Heart left ventricle (tissue), 16 donors: ENCODE measurements at regions not wholly inside any gene's neighbourhood (a gene's known extent, or its start where the extent isn't known, plus 50 kb on each side); places are given as distances from the start of the nearest gene placed in this dataset.

Source experiments
- ATAC-seq, 4 donors: fragments of 200-7000 bp; cut with Tn5 transposase; one replicate each; pipeline ENCODE4 v1.9.1; 2020 to 2022; ENCODE audit warnings: moderate library complexity in 4 of 4, mild to moderate bottlenecking in 3 of 4, moderate number of reproducible peaks in 1 of 4
- DNase-seq, 5 donors: peaks; one replicate each; pipeline ENCODE4 v3.0.0-alpha.2; 2020
- H3K27ac ChIP-seq, 12 donors: fragments of 200-600 bp; sonication (generic) in 4 of 12; one replicate each; pipeline versions ENCODE4 v1.5.0 to v1.8.0; 2016 to 2022; ENCODE audit warnings: mild to moderate bottlenecking in 2 of 12
- H3K27me3 ChIP-seq, 9 donors: fragments of 200-600 bp; sonication (generic) in 2 of 9; one replicate each; pipeline versions ENCODE4 v1.5.1 to v1.8.0; 2016 to 2022; ENCODE audit warnings: mild to moderate bottlenecking in 3 of 9
- H3K36me3 ChIP-seq, 9 donors: fragments of 200-600 bp; sonication (generic) in 2 of 9; one replicate each; pipeline versions ENCODE4 v1.5.0 to v1.8.0; 2018 to 2022; ENCODE audit warnings: mild to moderate bottlenecking in 2 of 9
- H3K4me1 ChIP-seq, 12 donors: fragments of 200-600 bp; sonication (generic) in 4 of 12; one replicate each; pipeline versions ENCODE4 v1.5.0 to v1.8.0; 2016 to 2022; ENCODE audit warnings: mild to moderate bottlenecking in 3 of 12
- H3K4me3 ChIP-seq, 12 donors: fragments of 200-600 bp; sonication (generic) in 4 of 12; one replicate each; pipeline versions ENCODE4 v1.5.0 to v1.8.0; 2017 to 2022; ENCODE audit warnings: mild to moderate bottlenecking in 9 of 12, moderate library complexity in 4 of 12
- H3K9me3 ChIP-seq, 12 donors: fragments of 200-600 bp; sonication (generic) in 4 of 12; one replicate each; pipeline versions ENCODE4 v1.5.0 to v1.8.0; 2016 to 2022; ENCODE audit warnings: mild to moderate bottlenecking in 1 of 12
- CTCF ChIP-seq, 12 donors: fragments of 200-600 bp; sonication (generic) in 4 of 12; IDR thresholded peaks; one replicate each; pipeline versions ENCODE4 v1.5.0 to v1.8.0; 2018 to 2022; ENCODE audit warnings: antibody characterized with exemption in 12 of 12, mild to moderate bottlenecking in 5 of 12
- POLR2A ChIP-seq, 2 donors: fragments of 450-650 bp; IDR thresholded peaks; one replicate each; pipeline ENCODE4 v1.6.1; 2017; ENCODE audit warnings: antibody characterized with exemption in 2 of 2, mild to moderate bottlenecking in 2 of 2, moderate library complexity in 2 of 2
- WGBS, 4 donors: extraction: QIAGEN DNeasy Blood & Tissue Kit in 2 of 4; methylation state at CpG; one replicate each; pipeline versions ENCODE4 v1.1.5 to v1.1.7; 2013 to 2018; 5-methylcytosine and 5-hydroxymethylcytosine counted together
- intact Hi-C, 10 donors: fragments of 100-400 bp; cut with DNase I; formaldehyde crosslinking; loops; one replicate each; pipeline versions ENCODE4 v1.11.1 to v1.14.2; 2022
- donor health status: ischemic (EF 13 %, LVEDD 7.1; RV severe dilation, severe dysfunction).
- donor health status: healthy with polysubstance abuse.
- donor health status: DM: no; HTN: yes; CAD: no.
- donor health status: DM: no; HTN: no; CAD: no.
- donor health status: ischemic (EF 25% LVEDD 6.9; RV normal size, moderate dysfunction).
- donor health status: ischemic (EF 25% LVEDD 5.7; RV mildly dilated, moderate dysfunction).
- donor health status: healthy.
- donor health status: DM: yes; HTN: yes; CAD: no.
- donor health status: ischemic (EF 35%, LVEDD 5.7; RV mildly dilated, moderate dysfunction).
- donor health status: nonischemic (EF 11% LVEDD 7.7; RV severe dilation, severe dysfunction).
- donor health status: DM: yes; HTN: yes; CAD: no.
- donor health status: PGD.
- donor health status: ischemic (EF 29% LVEDD 5.4; RV normal size, mild dysfunction).
- donor health status: nonischemic (EF 23%, LVEDD 6.1; RV moderate dilation, normal function).

- Histone ChIP-seq H3K4me3 (no peak overlapping the region), H3K9me3 (no peaks in the 10 kb centered on the region), H3K4me1 (peaks cover 0 to 5% (median 0%) of the 10 kb centered on the region in 12 donors), H3K27me3 (no peaks in the 10 kb centered on the region), H3K36me3 (no peaks in the 10 kb centered on the region), H3K27ac (no peak overlapping the region)
- no peak for ATAC-seq
- 93 to 98% (median 96%) methylated on average over 5 of the region's 5 CpGs for WGBS, 4 donors
- intact Hi-C loops: no loop called here
- TF ChIP-seq POLR2A (IDR thresholded peaks at IDR 0.05) (no peak), CTCF (IDR thresholded peaks at IDR 0.05) (no peak)
- no peak for DNase-seq
These were observed 79.0 kb downstream of the LBH start for GRCh38 chr2:30310371-30310770.

- 74 to 86% (median 86%) methylated on average over 5 of the region's 5 CpGs for WGBS, 4 donors
- H3K4me3 ChIP-seq: no peak overlapping the region
- intact Hi-C loops: no loop called here
- H3K4me1 ChIP-seq: peaks cover 0 to 11% (median 0%) of the 10 kb centered on the region in 12 donors
- no peak overlapping the region for H3K27ac ChIP-seq
- no peaks in the 10 kb centered on the region for H3K9me3 ChIP-seq
- DNase-seq: no peak
- no peak for ATAC-seq
- TF ChIP-seq POLR2A (IDR thresholded peaks at IDR 0.05): no peak
- no peak for TF ChIP-seq CTCF (IDR thresholded peaks at IDR 0.05)
- no peaks in the 10 kb centered on the region for H3K36me3 ChIP-seq
- H3K27me3 ChIP-seq: no peaks in the 10 kb centered on the region
These were observed 79.6 kb downstream of the LBH start for GRCh38 chr2:30310955-30311354.

GRCh38 chr2:30311711-30312110 lies 80.4 kb downstream of the LBH start:
- TF ChIP-seq CTCF (IDR thresholded peaks at IDR 0.05) (no peak), POLR2A (IDR thresholded peaks at IDR 0.05) (no peak)
- DNase-seq (no peak), ATAC-seq (no peak)
- 88 to 97% (median 94%) methylated on average over 2 of the region's 2 CpGs for WGBS, 4 donors
- no peaks in the 10 kb centered on the region for H3K36me3 ChIP-seq
- intact Hi-C loops: no loop called here
- H3K4me3 ChIP-seq: no peak overlapping the region
- H3K4me1 ChIP-seq: peaks cover 0 to 13% (median 0%) of the 10 kb centered on the region in 12 donors
- no peaks in the 10 kb centered on the region for H3K27me3 ChIP-seq
- no peak overlapping the region for H3K27ac ChIP-seq
- H3K9me3 ChIP-seq: no peaks in the 10 kb centered on the region

- peaks cover 0 to 13% (median 0%) of the 10 kb centered on the region in 12 donors for H3K4me1 ChIP-seq
- no peaks in the 10 kb centered on the region for H3K36me3 ChIP-seq
- H3K9me3 ChIP-seq: no peaks in the 10 kb centered on the region
- intact Hi-C loops: no loop called here
- no peak overlapping the region for H3K27ac ChIP-seq
- ATAC-seq (no peak), DNase-seq (no peak)
- no peak overlapping the region for H3K4me3 ChIP-seq
- 98 to 100% (median 99%) methylated on average over 1 of the region's 1 CpG for WGBS, 4 donors
- TF ChIP-seq CTCF (IDR thresholded peaks at IDR 0.05) (no peak), POLR2A (IDR thresholded peaks at IDR 0.05) (no peak)
- no peaks in the 10 kb centered on the region for H3K27me3 ChIP-seq
These were observed 81.6 kb downstream of the LBH start for GRCh38 chr2:30312916-30313315.
